ENCODE measurements at regions not wholly inside any gene's neighbourhood (a gene's known extent, or its start where the extent isn't known, plus 50 kb on each side); places are given as distances from the start of the nearest gene placed in this dataset.

DNA sequence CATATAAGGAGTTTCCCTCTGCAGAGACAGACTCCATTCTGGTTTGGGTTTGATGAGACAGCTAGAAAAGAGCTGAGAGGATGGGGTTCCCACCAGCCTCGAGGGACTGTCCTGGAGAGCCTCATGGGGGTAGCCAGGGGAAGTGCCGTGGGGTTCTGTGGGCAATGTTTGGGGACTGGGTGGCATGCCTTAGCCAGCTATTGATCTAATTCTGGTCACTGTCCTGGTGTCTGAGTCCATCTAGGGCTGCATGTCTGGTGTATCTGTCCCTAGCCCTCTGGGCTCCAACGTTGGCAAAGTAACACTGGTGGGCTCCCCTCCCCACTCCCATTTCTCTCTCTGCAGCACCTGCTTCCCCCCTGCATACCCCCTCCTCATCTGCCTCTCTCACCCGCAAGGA lies 135.4 kb downstream of the SMIM20 start:
- Histone ChIP-seq H2AFZ (ENCODE audit: low read length) (no peak overlapping the region), H3K9ac (replicated peaks in 1 of 4; ENCODE audit: extremely low read depth in 1 of 4, low read depth in 3 of 4, low read length in 3 of 4) (no peak overlapping the region), H3K4me3 (ENCODE audit: extremely low read depth in 1 of 4, insufficient read depth in 2 of 4, low read depth in 3 of 4, low read length in 4 of 4) (no peak overlapping the region), H4K5ac (ENCODE audit: insufficient read length, low read depth, low read length) (no peak overlapping the region), H3K27ac (ENCODE audit: low read depth, low read length) (no peak overlapping the region), H2BK5ac (ENCODE audit: low read depth, low read length) (no peak overlapping the region), H4K20me1 (replicated peaks in 1 of 2; ENCODE audit: control insufficient read depth in 1 of 2, insufficient read depth in 2 of 2, low read length in 2 of 2) (no peaks in the 10 kb centered on the region), H2BK20ac (ENCODE audit: low read length) (no peak overlapping the region), H3K4me2 (ENCODE audit: insufficient read depth in 1 of 2, low read depth in 2 of 2, low read length in 2 of 2) (no peak overlapping the region), H2BK120ac (replicated peaks; ENCODE audit: low read depth, low read length) (no peak overlapping the region), H3K14ac (ENCODE audit: insufficient read length) (no peak overlapping the region), H3K79me1 (ENCODE audit: low read depth, low read length) (no peaks in the 10 kb centered on the region), H3K27me3 (replicated peaks in 1 of 4; ENCODE audit: control insufficient read depth in 3 of 4, extremely low read depth in 1 of 4, insufficient read depth in 3 of 4, low read length in 3 of 4) (no peaks in the 10 kb centered on the region), H4K8ac (ENCODE audit: extremely low read depth, insufficient read depth, low read length) (no peak overlapping the region), H3K23ac (ENCODE audit: insufficient read length) (no peak overlapping the region), H3K4ac (replicated peaks; ENCODE audit: insufficient read length, low read depth, low read length) (no peak overlapping the region), H3K4me1 (replicated peaks in 1 of 4; ENCODE audit: control insufficient read depth in 3 of 4, insufficient read depth in 4 of 4, low read length in 3 of 4) (peaks cover 0 to 5% (median 0%) of the 10 kb centered on the region in 4 experiments; a peak in 1 of 7 replicates), H2AK5ac (ENCODE audit: low read depth, low read length) (no peak overlapping the region), H3K56ac (replicated peaks; ENCODE audit: insufficient read length, low read depth, low read length) (no peak overlapping the region), H2BK15ac (ENCODE audit: low read length) (no peak overlapping the region), H4K91ac (replicated peaks; ENCODE audit: insufficient read length, low read length) (no peak overlapping the region), H3K36me3 (ENCODE audit: control insufficient read depth in 2 of 4, insufficient read depth in 4 of 4, low read length in 3 of 4) (no peaks in the 10 kb centered on the region), H3K79me2 (ENCODE audit: control insufficient read depth in 1 of 2, insufficient read depth in 2 of 2, low read length in 2 of 2) (no peaks in the 10 kb centered on the region), H3K18ac (ENCODE audit: extremely low read depth, low read length) (no peak overlapping the region), H3K9me3 (ENCODE audit: insufficient read depth in 2 of 2, low read depth in 1 of 2, low read length in 1 of 2) (no peaks in the 10 kb centered on the region), H3K23me2 (ENCODE audit: low read depth, low read length) (0 out of 2 replicates have a peak, but pooled peaks cover 1% of the 10 kb centered on the region), H2BK12ac (ENCODE audit: low read depth, low read length) (no peak overlapping the region)
- FAIRE-seq, result no peak
- WGBS, 2 experiments (ENCODE audit: extremely low coverage in 1 of 2, insufficient coverage in 1 of 2, insufficient read length in 1 of 2, insufficient replicate concordance in 2 of 2, low coverage in 1 of 2, low lambda C conversion rate in 2 of 2, missing lambda C conversion rate in 1 of 2), result 79% methylated on average over 4 of the region's 4 CpGs; no CpG with 5 or more reads in 1 of the 2 experiments
- CTCF ChIA-PET (ENCODE audit: partially characterized antibody), result interaction anchor here (1.2 to 1.7 kb wide), 5 partner anchors 11 to 113 kb away, joined by 3 to 5 read pairs (median 3); no protein-coding TSS in a partner anchor
- POLR2A ChIA-PET (ENCODE audit: partially characterized antibody), result interaction anchor here (1.6 to 3.0 kb wide), 2 partner anchors 9 to 19 kb away, joined by 3 to 14 read pairs; no protein-coding TSS in a partner anchor
- DNase-seq (ENCODE audit: low read depth in 1 of 2, low spot score in 2 of 2), result no peak
- TF ChIP-seq JUN (IDR thresholded peaks at IDR 0.05; ENCODE audit: low read depth, low read length) (no peak), MAFK (IDR thresholded peaks at IDR 0.05; ENCODE audit: low read depth, low read length) (no peak)

Data from H1 (cell line).